ENCODE measurements at regions not wholly inside any gene's neighbourhood (a gene's known extent, or its start where the extent isn't known, plus 50 kb on each side); places are given as distances from the start of the nearest gene placed in this dataset.
A peak's percentile ranks its signal among the peaks of the same experiment; 100 is the strongest.

- no peaks in the 10 kb centered on the region for H3K9me2 ChIP-seq (replicated peaks; ENCODE audit: low read depth, low read length)
- H3K4me1 ChIP-seq (ENCODE audit: insufficient read depth, low read length, poor library complexity, severe bottlenecking), result no peaks in the 10 kb centered on the region
- H3F3A ChIP-seq (ENCODE audit: low read depth), result no peaks in the 10 kb centered on the region
- H3K27me3 ChIP-seq (ENCODE audit: insufficient read depth, low read length, poor library complexity, severe bottlenecking), result no peaks in the 10 kb centered on the region
- H3K9me3 ChIP-seq (ENCODE audit: insufficient read depth, low read depth, low read length), result no peaks in the 10 kb centered on the region
- no peaks in the 10 kb centered on the region for H3K36me3 ChIP-seq (ENCODE audit: insufficient read depth, low read length)
- H4K20me1 ChIP-seq (ENCODE audit: insufficient read depth, low read length, poor library complexity, severe bottlenecking), result no peaks in the 10 kb centered on the region
- no peak overlapping the region for H3K4me2 ChIP-seq (ENCODE audit: low read depth, low read length, poor library complexity, severe bottlenecking)
- no peak overlapping the region for H3K9ac ChIP-seq (ENCODE audit: low read depth, low read length, poor library complexity, severe bottlenecking)
- no peak for TF ChIP-seq EZH2phosphoT487 (IDR thresholded peaks at IDR 0.05; ENCODE audit: borderline replicate concordance)
- TF ChIP-seq CTCF (conservative IDR thresholded peaks at IDR 0.05; ENCODE audit: low read length), result no peak
- no peak overlapping the region for H2AFZ ChIP-seq (ENCODE audit: low read length)
- no peak overlapping the region for H3K4me3 ChIP-seq (ENCODE audit: low read length, poor library complexity, severe bottlenecking)
- no peaks in the 10 kb centered on the region for H3K79me2 ChIP-seq (ENCODE audit: insufficient read depth, low read length)
Measured at GRCh38 chrX:88605222-88605583, 141.8 kb upstream of the CPXCR1 start.

GRCh38 chrX:88612870-88613329, 134.1 kb upstream of the CPXCR1 start:
- H3K4me3 ChIP-seq (ENCODE audit: low read length, poor library complexity, severe bottlenecking), result no peak overlapping the region
- H3K36me3 ChIP-seq (ENCODE audit: insufficient read depth, low read length), result no peaks in the 10 kb centered on the region
- no peak overlapping the region for H3K4me2 ChIP-seq (ENCODE audit: low read depth, low read length, poor library complexity, severe bottlenecking)
- no peaks in the 10 kb centered on the region for H3K27me3 ChIP-seq (ENCODE audit: insufficient read depth, low read length, poor library complexity, severe bottlenecking)
- H3K9me3 ChIP-seq (ENCODE audit: insufficient read depth, low read depth, low read length), result no peaks in the 10 kb centered on the region
- H3K79me2 ChIP-seq (ENCODE audit: insufficient read depth, low read length), result no peaks in the 10 kb centered on the region
- TF ChIP-seq CTCF (conservative IDR thresholded peaks at IDR 0.05; ENCODE audit: low read length) (no peak), EZH2phosphoT487 (IDR thresholded peaks at IDR 0.05; ENCODE audit: borderline replicate concordance) (no peak)
- no peaks in the 10 kb centered on the region for H3K9me2 ChIP-seq (replicated peaks; ENCODE audit: low read depth, low read length)
- no peaks in the 10 kb centered on the region for H3K4me1 ChIP-seq (ENCODE audit: insufficient read depth, low read length, poor library complexity, severe bottlenecking)
- H2AFZ ChIP-seq (ENCODE audit: low read length), result no peak overlapping the region
- no peak overlapping the region for H3K9ac ChIP-seq (ENCODE audit: low read depth, low read length, poor library complexity, severe bottlenecking)
- H4K20me1 ChIP-seq (ENCODE audit: insufficient read depth, low read length, poor library complexity, severe bottlenecking), result no peaks in the 10 kb centered on the region
- no peaks in the 10 kb centered on the region for H3F3A ChIP-seq (ENCODE audit: low read depth)

GRCh38 chrX:88613338-88613737, 133.7 kb upstream of the CPXCR1 start:
- Histone ChIP-seq H3K4me2 (ENCODE audit: low read depth, low read length, poor library complexity, severe bottlenecking) (no peak overlapping the region), H3K9ac (ENCODE audit: low read depth, low read length, poor library complexity, severe bottlenecking) (no peak overlapping the region), H3K79me2 (ENCODE audit: insufficient read depth, low read length) (no peaks in the 10 kb centered on the region), H3K4me1 (ENCODE audit: insufficient read depth, low read length, poor library complexity, severe bottlenecking) (no peaks in the 10 kb centered on the region), H3K9me2 (replicated peaks; ENCODE audit: low read depth, low read length) (no peaks in the 10 kb centered on the region), H3K36me3 (ENCODE audit: insufficient read depth, low read length) (no peaks in the 10 kb centered on the region), H3K4me3 (ENCODE audit: low read length, poor library complexity, severe bottlenecking) (no peak overlapping the region), H3F3A (ENCODE audit: low read depth) (no peaks in the 10 kb centered on the region), H4K20me1 (ENCODE audit: insufficient read depth, low read length, poor library complexity, severe bottlenecking) (no peaks in the 10 kb centered on the region), H2AFZ (ENCODE audit: low read length) (no peak overlapping the region), H3K27me3 (ENCODE audit: insufficient read depth, low read length, poor library complexity, severe bottlenecking) (no peaks in the 10 kb centered on the region), H3K9me3 (ENCODE audit: insufficient read depth, low read depth, low read length) (no peaks in the 10 kb centered on the region)
- TF ChIP-seq CTCF (conservative IDR thresholded peaks at IDR 0.05; ENCODE audit: low read length), result peak; percentile 37
- no peak for TF ChIP-seq EZH2phosphoT487 (IDR thresholded peaks at IDR 0.05; ENCODE audit: borderline replicate concordance)

Measured in Loucy (cell line).